ENCODE measurements at regions not wholly inside any gene's neighbourhood (a gene's known extent, or its start where the extent isn't known, plus 50 kb on each side); places are given as distances from the start of the nearest gene placed in this dataset.

DNA sequence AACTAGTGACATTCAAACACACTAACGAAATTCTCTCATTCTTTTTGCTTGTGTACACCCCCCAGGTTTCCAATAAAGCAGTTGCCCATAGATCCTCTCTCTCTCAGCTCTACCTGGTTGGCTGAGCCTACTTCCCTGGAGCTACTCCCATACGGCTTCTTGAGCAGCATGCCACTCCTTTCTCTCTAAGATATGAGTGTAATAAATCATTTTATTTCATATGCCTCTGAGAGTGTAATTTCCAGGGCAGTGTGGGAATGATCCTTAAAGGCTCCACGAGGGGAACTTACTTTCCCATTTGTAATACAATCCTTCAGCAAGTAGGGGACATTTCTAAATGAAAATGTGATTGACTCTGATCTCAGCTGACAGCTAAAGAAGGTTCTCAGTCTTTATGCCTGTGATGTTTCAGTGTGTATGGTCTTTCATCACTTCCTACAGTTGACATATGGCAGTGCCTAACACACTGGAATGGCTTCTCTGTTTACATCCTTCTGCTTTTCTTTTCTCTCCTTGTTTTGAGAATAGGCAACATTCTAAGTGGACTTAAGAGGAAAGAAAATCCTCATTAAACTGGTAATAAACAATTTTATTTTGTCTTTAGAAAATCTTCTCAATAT lies 1194.3 kb upstream of the CDH8 start:
- no peak for TF ChIP-seq EZH2phosphoT487 (IDR thresholded peaks at IDR 0.05; ENCODE audit: low read length)
- no peak for TF ChIP-seq EZH2 (optimal IDR thresholded peaks at IDR 0.05; ENCODE audit: low read depth, low read length)
- TF ChIP-seq, protein P1, sequence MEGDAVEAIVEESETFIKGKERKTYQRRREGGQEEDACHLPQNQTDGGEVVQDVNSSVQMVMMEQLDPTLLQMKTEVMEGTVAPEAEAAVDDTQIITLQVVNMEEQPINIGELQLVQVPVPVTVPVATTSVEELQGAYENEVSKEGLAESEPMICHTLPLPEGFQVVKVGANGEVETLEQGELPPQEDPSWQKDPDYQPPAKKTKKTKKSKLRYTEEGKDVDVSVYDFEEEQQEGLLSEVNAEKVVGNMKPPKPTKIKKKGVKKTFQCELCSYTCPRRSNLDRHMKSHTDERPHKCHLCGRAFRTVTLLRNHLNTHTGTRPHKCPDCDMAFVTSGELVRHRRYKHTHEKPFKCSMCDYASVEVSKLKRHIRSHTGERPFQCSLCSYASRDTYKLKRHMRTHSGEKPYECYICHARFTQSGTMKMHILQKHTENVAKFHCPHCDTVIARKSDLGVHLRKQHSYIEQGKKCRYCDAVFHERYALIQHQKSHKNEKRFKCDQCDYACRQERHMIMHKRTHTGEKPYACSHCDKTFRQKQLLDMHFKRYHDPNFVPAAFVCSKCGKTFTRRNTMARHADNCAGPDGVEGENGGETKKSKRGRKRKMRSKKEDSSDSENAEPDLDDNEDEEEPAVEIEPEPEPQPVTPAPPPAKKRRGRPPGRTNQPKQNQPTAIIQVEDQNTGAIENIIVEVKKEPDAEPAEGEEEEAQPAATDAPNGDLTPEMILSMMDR (IDR thresholded peaks at IDR 0.05; ENCODE audit: low read length), result no peak
- no peak overlapping the region for H3K4me2 ChIP-seq (ENCODE audit: low read depth, low read length)
- H3K9ac ChIP-seq (ENCODE audit: low read length), result no peak overlapping the region

DNA sequence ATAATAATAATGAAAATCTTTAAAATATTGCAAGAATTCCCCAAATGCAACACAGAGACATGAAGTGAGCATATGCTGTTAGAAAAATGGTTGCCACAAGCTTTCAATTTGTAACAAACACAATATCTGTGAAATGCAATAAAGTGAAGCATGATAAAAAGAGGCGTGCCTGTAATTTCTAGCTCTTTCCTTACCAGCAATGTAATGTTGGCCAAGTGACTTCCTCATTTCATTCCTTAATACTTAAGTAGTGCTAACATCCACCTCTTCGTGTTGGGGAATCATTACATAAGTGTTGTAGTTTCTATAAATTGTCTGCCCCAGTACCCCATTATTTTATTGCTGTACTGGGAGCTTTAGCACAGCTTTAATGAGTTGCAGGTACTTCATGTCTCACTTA lies 1192.0 kb upstream of the CDH8 start:
- Histone ChIP-seq H3K27me3 (replicated peaks; ENCODE audit: insufficient read depth, low read length) (no peaks in the 10 kb centered on the region), H3K9me3 (replicated peaks; ENCODE audit: insufficient read depth, low read length) (no peaks in the 10 kb centered on the region), H4K20me1 (ENCODE audit: insufficient read depth, low read length) (no peaks in the 10 kb centered on the region), H3K9me2 (replicated peaks; ENCODE audit: insufficient read depth, low read length) (no peaks in the 10 kb centered on the region), H3K4me3 (ENCODE audit: low read length) (no peak overlapping the region), H3K79me2 (ENCODE audit: low read length) (no peaks in the 10 kb centered on the region), H3K4me2 (ENCODE audit: low read depth, low read length) (no peak overlapping the region), H3K27ac (ENCODE audit: low read length) (no peak overlapping the region), H2AFZ (ENCODE audit: low read length) (no peak overlapping the region), H3K4me1 (ENCODE audit: low read length) (no peaks in the 10 kb centered on the region), H3K36me3 (replicated peaks; ENCODE audit: insufficient read depth, low read length) (no peaks in the 10 kb centered on the region), H3F3A (ENCODE audit: insufficient read depth, low read length) (no peaks in the 10 kb centered on the region), H3K9ac (ENCODE audit: low read length) (no peak overlapping the region)
- DNase-seq, result no peak
- TF ChIP-seq EZH2phosphoT487 (IDR thresholded peaks at IDR 0.05; ENCODE audit: low read length), result no peak
- no peak for TF ChIP-seq EZH2 (optimal IDR thresholded peaks at IDR 0.05; ENCODE audit: low read depth, low read length)
- TF ChIP-seq, protein P1 (IDR thresholded peaks at IDR 0.05; ENCODE audit: low read length), result no peak

More for the DNA sequence above, 1194.3 kb upstream of the CDH8 start:
- H3K27ac ChIP-seq (ENCODE audit: low read length), result no peak overlapping the region
- no peaks in the 10 kb centered on the region for H3K27me3 ChIP-seq (replicated peaks; ENCODE audit: insufficient read depth, low read length)
- H3K4me3 ChIP-seq (ENCODE audit: low read length), result no peak overlapping the region
- no peaks in the 10 kb centered on the region for H3K9me3 ChIP-seq (replicated peaks; ENCODE audit: insufficient read depth, low read length)
- H3K79me2 ChIP-seq (ENCODE audit: low read length), result no peaks in the 10 kb centered on the region
- no peaks in the 10 kb centered on the region for H3K4me1 ChIP-seq (ENCODE audit: low read length)
- H3K9me2 ChIP-seq (replicated peaks; ENCODE audit: insufficient read depth, low read length), result no peaks in the 10 kb centered on the region
- H4K20me1 ChIP-seq (ENCODE audit: insufficient read depth, low read length), result no peaks in the 10 kb centered on the region
- no peak for DNase-seq
- H3F3A ChIP-seq (ENCODE audit: insufficient read depth, low read length), result no peaks in the 10 kb centered on the region
- H2AFZ ChIP-seq (ENCODE audit: low read length), result no peak overlapping the region
- H3K36me3 ChIP-seq (replicated peaks; ENCODE audit: insufficient read depth, low read length), result no peaks in the 10 kb centered on the region

DNA sequence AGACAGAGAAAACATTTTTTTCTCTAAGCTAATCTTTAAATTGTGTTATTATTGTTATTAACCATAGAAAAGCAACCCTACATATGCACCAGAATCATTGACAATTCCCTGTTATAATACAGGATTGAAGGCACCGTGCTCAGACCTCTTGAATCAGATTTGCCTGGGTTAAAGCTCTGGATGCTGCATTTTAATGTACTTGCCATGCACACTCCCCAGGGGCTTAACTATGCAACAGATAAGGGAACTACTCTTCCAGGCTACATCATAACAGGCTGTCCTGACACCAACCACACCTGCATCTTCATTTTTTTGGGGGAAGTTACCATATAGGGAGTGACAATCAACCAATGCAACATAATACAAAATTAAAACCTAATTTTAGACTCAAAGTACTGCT lies 1187.6 kb upstream of the CDH8 start:
- Histone ChIP-seq H3K4me2 (ENCODE audit: low read depth, low read length) (no peak overlapping the region), H3K4me3 (ENCODE audit: low read length) (no peak overlapping the region), H3K4me1 (ENCODE audit: low read length) (no peaks in the 10 kb centered on the region), H3K27me3 (replicated peaks; ENCODE audit: insufficient read depth, low read length) (no peaks in the 10 kb centered on the region), H2AFZ (ENCODE audit: low read length) (no peak overlapping the region), H4K20me1 (ENCODE audit: insufficient read depth, low read length) (no peaks in the 10 kb centered on the region), H3K27ac (ENCODE audit: low read length) (no peak overlapping the region), H3F3A (ENCODE audit: insufficient read depth, low read length) (no peaks in the 10 kb centered on the region), H3K9ac (ENCODE audit: low read length) (no peak overlapping the region), H3K79me2 (ENCODE audit: low read length) (no peaks in the 10 kb centered on the region), H3K9me3 (replicated peaks; ENCODE audit: insufficient read depth, low read length) (no peaks in the 10 kb centered on the region), H3K36me3 (replicated peaks; ENCODE audit: insufficient read depth, low read length) (no peaks in the 10 kb centered on the region), H3K9me2 (replicated peaks; ENCODE audit: insufficient read depth, low read length) (no peaks in the 10 kb centered on the region)
- TF ChIP-seq EZH2 (optimal IDR thresholded peaks at IDR 0.05; ENCODE audit: low read depth, low read length), result no peak
- TF ChIP-seq, protein P1 (IDR thresholded peaks at IDR 0.05; ENCODE audit: low read length), result no peak
- TF ChIP-seq EZH2phosphoT487 (IDR thresholded peaks at IDR 0.05; ENCODE audit: low read length), result no peak
- DNase-seq, result no peak
